HEK293 (cell line): ENCODE measurements at regions not wholly inside any gene's neighbourhood (a gene's known extent, or its start where the extent isn't known, plus 50 kb on each side); places are given as distances from the start of the nearest gene placed in this dataset.

ENCODE experiments used
- CTCF ChIA-PET: fragments of 350-600 bp; formaldehyde crosslinking; extraction: SDS; loops from one replicate; lab custom pipeline; 2021; ENCODE audit warnings: antibody characterized with exemption; lab: Yijun Ruan, JAX
- POLR2A ChIA-PET: fragments of 300-600 bp; formaldehyde crosslinking; extraction: SDS; loops from one replicate; lab custom pipeline; 2020; ENCODE audit warnings: antibody characterized with exemption, inconsistent platforms; lab: Yijun Ruan, JAX
- H3K27ac ChIP-seq: fragments of 200-500 bp; sonication (Bioruptor generic); 2 replicates; pipeline ENCODE4 v1.5.1; 2014; ENCODE audit warnings: low read depth, low read length, control low read depth, inconsistent platforms; ENCODE audit errors: extremely low read depth
- H3K36me3 ChIP-seq, 2 experiments: fragments of 200-500 bp in 1 of 2; sonication (Bioruptor generic) in 1 of 2; 1 replicate in 1 of 2; 2 replicates in 1 of 2; pipeline ENCODE4 v1.5.1; 2014 to 2017; ENCODE audit warnings: inconsistent platforms in 2 of 2, low read length in 2 of 2; ENCODE audit not compliant: control insufficient read depth in 2 of 2, insufficient read depth in 1 of 2
- H3K4me1 ChIP-seq: fragments of 200-500 bp; sonication (Bioruptor generic); 2 replicates; pipeline ENCODE4 v1.5.1; 2014; ENCODE audit warnings: mild to moderate bottlenecking, low read length, inconsistent platforms; ENCODE audit not compliant: control insufficient read depth, insufficient read depth
- H3K4me3 ChIP-seq: 2 replicates; pipeline ENCODE4 v1.5.1; 2011; ENCODE audit warnings: low read depth, mild to moderate bottlenecking, control low read depth, low read length, moderate library complexity
- H3K9me3 ChIP-seq: fragments of 200-500 bp; sonication (Bioruptor generic); 2 replicates; pipeline ENCODE4 v1.5.1; 2014; ENCODE audit warnings: low read depth, low read length, inconsistent platforms; ENCODE audit not compliant: control insufficient read depth, insufficient read depth
- HOXC10 ChIP-seq: sonication (generic); formaldehyde crosslinking; IDR thresholded peaks from 2 replicates; pipeline ENCODE4 v1.8.1; 2023; ENCODE audit warnings: mild to moderate bottlenecking, missing genetic modification reagents
- KLF16 ChIP-seq: fragments of 450-650 bp; formaldehyde crosslinking; IDR thresholded peaks from 2 replicates; pipeline ENCODE4 v1.5.1; 2017; ENCODE audit warnings: missing biosample characterization, missing genetic modification characterization
- KLF17 ChIP-seq: fragments of 450-650 bp; formaldehyde crosslinking; IDR thresholded peaks from 2 replicates; pipeline ENCODE4 v1.5.1; 2016; ENCODE audit warnings: missing biosample characterization, missing genetic modification characterization
- ZBTB17 ChIP-seq: fragments of 450-650 bp; formaldehyde crosslinking; IDR thresholded peaks from 2 replicates; pipeline ENCODE4 v1.5.1; 2016; ENCODE audit warnings: missing biosample characterization, missing genetic modification characterization
- ZEB2 ChIP-seq: fragments of 450-650 bp; formaldehyde crosslinking; IDR thresholded peaks from 2 replicates; pipeline ENCODE4 v1.5.1; 2016; ENCODE audit warnings: missing biosample characterization, missing genetic modification characterization
- ZIC2 ChIP-seq: fragments of 450-650 bp; formaldehyde crosslinking; IDR thresholded peaks from 2 replicates; pipeline ENCODE4 v1.5.1; 2016; ENCODE audit warnings: missing biosample characterization, missing genetic modification characterization
- ZNF132 ChIP-seq: fragments of 450-650 bp; formaldehyde crosslinking; IDR thresholded peaks from 2 replicates; pipeline ENCODE4 v1.5.1; 2017; ENCODE audit warnings: missing biosample characterization, missing genetic modification characterization, borderline replicate concordance
- ZNF140 ChIP-seq: fragments of 450-650 bp; formaldehyde crosslinking; IDR thresholded peaks from 2 replicates; pipeline ENCODE4 v1.5.1; 2016; ENCODE audit warnings: missing biosample characterization, missing genetic modification characterization
- ZNF184 ChIP-seq: fragments of 450-650 bp; IDR thresholded peaks from 2 replicates; pipeline ENCODE4 v1.5.1; 2018; ENCODE audit warnings: missing biosample characterization, mild to moderate bottlenecking, missing genetic modification characterization
- ZNF211 ChIP-seq: fragments of 450-650 bp; formaldehyde crosslinking; IDR thresholded peaks from 2 replicates; pipeline ENCODE4 v1.5.1; 2016; ENCODE audit warnings: low read depth, missing biosample characterization, missing genetic modification characterization
- ZNF214 ChIP-seq: fragments of 450-650 bp; formaldehyde crosslinking; IDR thresholded peaks from 2 replicates; pipeline ENCODE4 v1.5.1; 2017; ENCODE audit warnings: missing biosample characterization, mild to moderate bottlenecking, missing genetic modification characterization, borderline replicate concordance
- ZNF248 ChIP-seq: fragments of 450-650 bp; formaldehyde crosslinking; IDR thresholded peaks from 2 replicates; pipeline ENCODE4 v1.5.1; 2017; ENCODE audit warnings: missing biosample characterization, missing genetic modification characterization
- ZNF404 ChIP-seq: fragments of 450-650 bp; formaldehyde crosslinking; IDR thresholded peaks from 2 replicates; pipeline ENCODE4 v1.5.1; 2017; ENCODE audit warnings: missing biosample characterization, missing genetic modification characterization
- ZNF426 ChIP-seq: fragments of 450-650 bp; formaldehyde crosslinking; IDR thresholded peaks from 2 replicates; pipeline ENCODE4 v1.5.1; 2017; ENCODE audit warnings: missing biosample characterization, missing genetic modification characterization, mild to moderate bottlenecking, inconsistent platforms, moderate library complexity
- ZNF449 ChIP-seq: fragments of 450-650 bp; formaldehyde crosslinking; IDR thresholded peaks from 2 replicates; pipeline ENCODE4 v1.5.1; 2017; ENCODE audit warnings: missing biosample characterization, mild to moderate bottlenecking, missing genetic modification characterization, moderate library complexity
- ZNF518A ChIP-seq: fragments of 450-650 bp; formaldehyde crosslinking; conservative IDR thresholded peaks from 2 replicates; pipeline ENCODE4 v1.5.1; 2016; ENCODE audit warnings: low read depth, missing biosample characterization, missing genetic modification characterization
- ZNF548 ChIP-seq: fragments of 450-650 bp; formaldehyde crosslinking; IDR thresholded peaks from 2 replicates; pipeline ENCODE4 v1.5.1; 2016; ENCODE audit warnings: missing biosample characterization, missing genetic modification characterization
- ZNF585B ChIP-seq: fragments of 450-650 bp; formaldehyde crosslinking; IDR thresholded peaks from 2 replicates; pipeline ENCODE4 v1.5.1; 2016; ENCODE audit warnings: missing biosample characterization, missing genetic modification characterization
- ZNF654 ChIP-seq: fragments of 450-650 bp; formaldehyde crosslinking; IDR thresholded peaks from 2 replicates; pipeline ENCODE4 v1.5.1; 2016; ENCODE audit warnings: low read depth, missing biosample characterization, missing genetic modification characterization
- ZNF660 ChIP-seq: fragments of 450-650 bp; IDR thresholded peaks from 2 replicates; pipeline ENCODE4 v1.5.1; 2018; ENCODE audit warnings: missing biosample characterization, mild to moderate bottlenecking, missing genetic modification characterization
- ZNF670 ChIP-seq: fragments of 450-650 bp; formaldehyde crosslinking; IDR thresholded peaks from 2 replicates; pipeline ENCODE4 v1.5.1; 2016; ENCODE audit warnings: missing biosample characterization, missing genetic modification characterization, low read depth
- TF ChIP-seq, protein P1 (sequence below): fragments of 450-650 bp; formaldehyde crosslinking; IDR thresholded peaks from 2 replicates; pipeline ENCODE4 v1.5.1; 2016; ENCODE audit warnings: missing biosample characterization, missing genetic modification characterization
- TF ChIP-seq, protein P2 (sequence below): fragments of 450-650 bp; formaldehyde crosslinking; IDR thresholded peaks from 2 replicates; pipeline ENCODE4 v1.5.1; 2016; ENCODE audit warnings: missing biosample characterization, missing genetic modification characterization

DNA sequence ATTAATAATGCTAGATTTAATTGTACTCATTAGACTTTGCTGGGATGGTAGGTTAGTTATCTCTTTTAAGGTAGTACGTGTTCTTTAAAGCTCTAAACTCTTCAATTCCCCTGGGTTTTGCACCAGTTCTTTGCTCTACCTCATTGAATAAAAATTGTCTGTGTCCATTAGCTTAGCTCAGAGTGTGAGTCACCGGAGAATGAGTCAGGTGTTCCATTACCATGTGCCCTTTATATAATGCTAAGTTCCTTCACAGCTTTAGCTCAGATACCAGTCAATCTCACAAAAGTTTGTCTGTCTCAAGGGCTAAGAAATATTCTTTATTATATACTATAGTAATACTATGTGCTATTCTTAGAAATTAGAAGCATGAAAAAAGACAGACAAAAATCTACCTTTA is 339.4 kb downstream of the PRELID2 start:
- Histone ChIP-seq H3K4me1 (no peaks in the 10 kb centered on the region), H3K36me3 (no peaks in the 10 kb centered on the region), H3K4me3 (no peak overlapping the region), H3K27ac (no peak overlapping the region), H3K9me3 (no peaks in the 10 kb centered on the region)
- ChIA-PET POLR2A (no interaction called here), CTCF (interaction anchor here (0.7 kb wide), 1 partner anchor 19 kb away, joined by 3 read pairs; no protein-coding TSS in a partner anchor)
- no peak for TF ChIP-seq ZNF654 (tag by site-specific recombination)
- TF ChIP-seq ZIC2 (tag by site-specific recombination): no peak
- TF ChIP-seq ZNF449 (tag by site-specific recombination): no peak
- TF ChIP-seq HOXC10: no peak
- TF ChIP-seq ZNF518A (tag by site-specific recombination): no peak
- no peak for TF ChIP-seq ZNF585B
- no peak for TF ChIP-seq ZEB2 (tag by site-specific recombination)
- no peak for TF ChIP-seq ZNF211
- no peak for TF ChIP-seq ZBTB17
- no peak for TF ChIP-seq KLF16 (tag by site-specific recombination)
- peak; percentile 39; the same call in 1 of the 2 replicates for TF ChIP-seq ZNF660 (tag by site-specific recombination)
- no peak for TF ChIP-seq ZNF426 (tag by site-specific recombination)
- TF ChIP-seq KLF17 (tag by site-specific recombination): no peak
- TF ChIP-seq ZNF214 (tag by site-specific recombination): no peak
- TF ChIP-seq, protein P1, sequence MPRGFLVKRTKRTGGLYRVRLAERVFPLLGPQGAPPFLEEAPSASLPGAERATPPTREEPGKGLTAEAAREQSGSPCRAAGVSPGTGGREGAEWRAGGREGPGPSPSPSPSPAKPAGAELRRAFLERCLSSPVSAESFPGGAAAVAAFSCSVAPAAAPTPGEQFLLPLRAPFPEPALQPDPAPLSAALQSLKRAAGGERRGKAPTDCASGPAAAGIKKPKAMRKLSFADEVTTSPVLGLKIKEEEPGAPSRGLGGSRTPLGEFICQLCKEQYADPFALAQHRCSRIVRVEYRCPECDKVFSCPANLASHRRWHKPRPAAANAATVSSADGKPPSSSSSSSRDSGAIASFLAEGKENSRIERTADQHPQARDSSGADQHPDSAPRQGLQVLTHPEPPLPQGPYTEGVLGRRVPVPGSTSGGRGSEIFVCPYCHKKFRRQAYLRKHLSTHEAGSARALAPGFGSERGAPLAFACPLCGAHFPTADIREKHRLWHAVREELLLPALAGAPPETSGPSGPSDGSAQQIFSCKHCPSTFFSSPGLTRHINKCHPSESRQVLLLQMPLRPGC (tag by site-specific recombination): peak; percentile 43; the same call in 1 of the 2 replicates
- no peak for TF ChIP-seq ZNF670 (tag by site-specific recombination)
- TF ChIP-seq ZNF404 (tag by site-specific recombination): no peak
- TF ChIP-seq ZNF132 (tag by site-specific recombination): no peak
- TF ChIP-seq ZNF248: no peak
- no peak for TF ChIP-seq ZNF140 (tag by site-specific recombination)
- TF ChIP-seq, protein P2, sequence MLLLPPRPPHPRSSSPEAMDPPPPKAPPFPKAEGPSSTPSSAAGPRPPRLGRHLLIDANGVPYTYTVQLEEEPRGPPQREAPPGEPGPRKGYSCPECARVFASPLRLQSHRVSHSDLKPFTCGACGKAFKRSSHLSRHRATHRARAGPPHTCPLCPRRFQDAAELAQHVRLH: no peak
- 0 out of 2 replicates have a peak, but pooled peaks have one; percentile 52 for TF ChIP-seq ZNF184
- TF ChIP-seq ZNF548 (tag by site-specific recombination): no peak
